KOPT-K1 (cell line): ENCODE measurements at regions not wholly inside any gene's neighbourhood (a gene's known extent, or its start where the extent isn't known, plus 50 kb on each side); places are given as distances from the start of the nearest gene placed in this dataset.

ENCODE experiments used
- H3K27ac ChIP-seq: fragments of 200-600 bp; sonication (generic); 2 replicates; pipeline ENCODE4 v1.5.1; 2016; ENCODE audit warnings: antibody characterized with exemption, mild to moderate bottlenecking, low read depth, low read length; ENCODE audit not compliant: poor library complexity, severe bottlenecking
- H3K36me3 ChIP-seq: fragments of 200-600 bp; sonication (generic); 2 replicates; pipeline ENCODE4 v1.5.1; 2017; ENCODE audit warnings: antibody characterized with exemption, mild to moderate bottlenecking, low read length, moderate library complexity; ENCODE audit not compliant: insufficient read depth
- H3K9me3 ChIP-seq: fragments of 200-600 bp; sonication (generic); 2 replicates; pipeline ENCODE4 v1.5.1; 2017; ENCODE audit warnings: antibody characterized with exemption, low read length, mild to moderate bottlenecking; ENCODE audit not compliant: insufficient read depth, poor library complexity, severe bottlenecking

DNA sequence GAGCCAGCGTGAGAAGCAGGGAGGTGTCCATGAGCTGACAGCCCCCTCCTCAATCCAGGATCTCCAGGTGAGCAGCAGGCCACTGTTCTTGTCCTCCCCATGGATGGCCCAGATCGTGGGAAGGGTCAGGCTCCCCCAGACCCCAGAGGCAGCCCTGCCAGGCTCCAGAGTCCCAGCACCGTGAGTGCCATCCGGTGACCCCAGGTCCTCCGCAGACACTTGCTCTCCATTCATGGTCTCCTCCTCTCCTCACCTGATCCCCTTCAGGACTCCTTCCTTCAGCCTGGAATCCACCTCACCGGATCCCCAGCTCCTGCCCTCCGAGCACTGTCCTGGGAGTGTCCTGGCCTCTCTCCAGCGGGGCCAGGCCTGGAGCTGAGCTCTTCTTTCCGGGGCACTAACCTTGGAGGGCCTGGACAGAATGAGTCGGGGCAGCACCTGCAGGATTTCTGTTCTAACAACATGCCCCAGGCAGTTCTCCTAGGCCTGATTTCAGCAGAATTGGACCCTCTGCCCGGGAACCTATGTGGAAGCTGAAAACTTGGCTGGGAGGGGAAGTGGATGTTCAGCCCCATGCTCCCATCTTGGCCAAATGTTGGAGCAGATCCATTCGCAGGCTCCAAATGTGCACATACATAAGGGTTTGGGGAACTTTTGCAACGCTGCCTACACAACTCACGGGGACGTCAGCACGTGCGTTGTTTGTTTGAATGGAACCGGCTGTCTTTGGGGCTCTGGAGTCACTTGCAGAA, 341.6 kb upstream of the SFSWAP start:
- no peaks in the 10 kb centered on the region for H3K9me3 ChIP-seq
- H3K27ac ChIP-seq, result no peak overlapping the region
- H3K36me3 ChIP-seq, result no peaks in the 10 kb centered on the region

- Histone ChIP-seq H3K36me3 (no peaks in the 10 kb centered on the region), H3K9me3 (no peaks in the 10 kb centered on the region), H3K27ac (no peak overlapping the region)
These were observed 340.6 kb upstream of the SFSWAP start for GRCh38 chr12:131370321-131370720.

DNA sequence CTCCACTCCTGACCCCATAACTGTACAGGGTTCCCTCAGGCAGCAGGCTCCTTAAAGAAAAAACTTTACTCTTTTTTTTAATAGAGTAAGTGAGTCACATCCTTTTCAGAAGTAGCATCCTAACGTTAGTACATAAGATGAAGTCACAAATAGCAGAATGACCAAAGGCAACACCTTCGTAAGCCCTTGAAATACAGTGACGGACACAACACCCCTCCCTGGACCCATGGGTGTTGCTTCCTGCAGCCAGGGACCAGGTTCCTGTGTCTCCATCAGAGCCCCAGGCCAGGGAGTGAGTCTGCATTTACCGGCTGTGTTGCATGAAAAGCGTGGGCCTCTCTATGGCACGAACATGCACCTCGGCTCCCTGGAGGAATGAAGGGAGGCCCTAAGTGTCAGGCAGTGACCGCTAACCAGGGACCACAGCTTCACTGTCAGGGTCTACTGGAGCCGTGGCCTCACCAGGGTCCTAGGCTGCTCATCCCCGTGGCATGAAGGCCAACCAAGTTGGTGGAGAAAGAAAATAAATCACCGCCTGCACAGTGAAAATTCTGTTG, 340.0 kb upstream of the SFSWAP start:
- H3K36me3 ChIP-seq, result no peaks in the 10 kb centered on the region
- no peaks in the 10 kb centered on the region for H3K9me3 ChIP-seq
- no peak overlapping the region for H3K27ac ChIP-seq

- Histone ChIP-seq H3K36me3 (no peaks in the 10 kb centered on the region), H3K27ac (no peak overlapping the region), H3K9me3 (no peaks in the 10 kb centered on the region)
These were observed 339.3 kb upstream of the SFSWAP start for GRCh38 chr12:131371401-131372170.

GRCh38 chr12:131372171-131372475, 338.8 kb upstream of the SFSWAP start:
- Histone ChIP-seq H3K36me3 (no peaks in the 10 kb centered on the region), H3K9me3 (no peaks in the 10 kb centered on the region), H3K27ac (no peak overlapping the region)

DNA sequence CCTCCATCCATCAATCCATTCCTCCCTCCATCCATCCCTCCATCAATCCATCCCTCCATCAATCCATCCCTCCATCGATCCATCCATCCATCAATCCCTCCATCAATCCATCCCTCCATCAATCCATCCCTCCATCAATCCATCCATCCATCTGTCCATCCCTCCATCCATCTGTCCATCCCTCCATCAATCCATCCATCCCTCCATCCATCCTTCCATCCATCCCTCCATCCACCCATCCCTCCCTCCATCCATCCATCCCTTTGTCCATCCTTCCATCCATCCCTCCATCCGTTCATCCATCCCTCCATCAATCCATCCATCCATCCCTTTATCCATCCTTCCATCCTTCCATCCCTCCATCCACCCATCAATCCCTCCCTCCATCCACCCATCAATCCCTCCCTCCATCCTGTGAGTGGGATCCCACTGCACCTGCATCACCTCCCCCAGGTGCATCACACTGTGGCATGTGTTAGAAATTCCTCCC, 338.1 kb upstream of the SFSWAP start:
- H3K36me3 ChIP-seq, result no peaks in the 10 kb centered on the region

GRCh38 chr12:131375261-131375971, 335.5 kb upstream of the SFSWAP start:
- Histone ChIP-seq H3K9me3 (no peaks in the 10 kb centered on the region), H3K27ac (no peak overlapping the region), H3K36me3 (no peaks in the 10 kb centered on the region)

More for the DNA sequence above, 338.1 kb upstream of the SFSWAP start:
- Histone ChIP-seq H3K9me3 (no peaks in the 10 kb centered on the region), H3K27ac (no peak overlapping the region)

- Histone ChIP-seq H3K27ac (no peak overlapping the region), H3K36me3 (no peaks in the 10 kb centered on the region), H3K9me3 (no peaks in the 10 kb centered on the region)
These were observed 334.9 kb upstream of the SFSWAP start for GRCh38 chr12:131375972-131376345.

GRCh38 chr12:131378176-131378842, 332.6 kb upstream of the SFSWAP start:
- Histone ChIP-seq H3K36me3 (no peaks in the 10 kb centered on the region), H3K9me3 (no peaks in the 10 kb centered on the region), H3K27ac (no peak overlapping the region)

DNA sequence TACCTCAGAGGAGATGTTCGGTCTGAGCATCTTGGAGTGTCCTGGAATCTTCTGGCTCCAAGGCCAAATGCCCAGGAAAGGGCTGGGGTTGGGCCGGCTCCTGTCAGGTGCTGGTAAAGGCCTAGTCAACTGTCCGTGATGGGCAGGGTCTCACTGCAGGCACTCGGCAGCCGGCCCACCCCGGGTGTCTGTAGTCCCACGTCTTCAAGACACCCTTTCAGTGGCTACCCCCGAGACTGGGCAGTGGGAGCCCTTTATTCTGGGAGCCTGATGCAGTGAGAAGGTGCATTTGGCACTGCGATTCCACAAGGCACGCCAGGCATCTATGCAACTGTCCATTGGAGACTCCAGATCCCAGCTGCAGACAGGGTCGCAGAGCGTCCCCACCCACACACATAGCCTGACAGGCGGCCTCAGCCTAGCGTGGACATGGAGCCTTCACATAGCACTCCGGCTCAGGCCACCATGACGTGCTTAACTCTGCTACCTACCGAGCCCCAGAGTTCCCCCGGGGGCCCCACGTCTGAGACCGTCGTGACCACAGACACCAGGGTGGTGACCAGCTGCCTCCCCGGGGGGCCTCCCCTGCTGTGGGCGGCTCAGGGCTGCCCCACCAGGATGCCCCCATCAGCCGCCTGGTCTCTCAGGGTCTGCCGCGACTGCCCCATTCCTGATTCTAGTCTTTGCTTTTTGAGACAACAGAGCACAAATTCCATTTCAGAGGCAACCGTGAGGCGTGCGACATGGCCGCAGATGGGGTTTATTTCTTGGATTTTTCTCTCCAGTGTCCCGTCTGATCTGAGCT, 331.8 kb upstream of the SFSWAP start:
- no peaks in the 10 kb centered on the region for H3K36me3 ChIP-seq
- H3K9me3 ChIP-seq, result no peaks in the 10 kb centered on the region
- no peak overlapping the region for H3K27ac ChIP-seq

- no peaks in the 10 kb centered on the region for H3K9me3 ChIP-seq
- H3K27ac ChIP-seq, result no peak overlapping the region
- no peaks in the 10 kb centered on the region for H3K36me3 ChIP-seq
These were observed 331.2 kb upstream of the SFSWAP start for GRCh38 chr12:131379738-131380137.

DNA sequence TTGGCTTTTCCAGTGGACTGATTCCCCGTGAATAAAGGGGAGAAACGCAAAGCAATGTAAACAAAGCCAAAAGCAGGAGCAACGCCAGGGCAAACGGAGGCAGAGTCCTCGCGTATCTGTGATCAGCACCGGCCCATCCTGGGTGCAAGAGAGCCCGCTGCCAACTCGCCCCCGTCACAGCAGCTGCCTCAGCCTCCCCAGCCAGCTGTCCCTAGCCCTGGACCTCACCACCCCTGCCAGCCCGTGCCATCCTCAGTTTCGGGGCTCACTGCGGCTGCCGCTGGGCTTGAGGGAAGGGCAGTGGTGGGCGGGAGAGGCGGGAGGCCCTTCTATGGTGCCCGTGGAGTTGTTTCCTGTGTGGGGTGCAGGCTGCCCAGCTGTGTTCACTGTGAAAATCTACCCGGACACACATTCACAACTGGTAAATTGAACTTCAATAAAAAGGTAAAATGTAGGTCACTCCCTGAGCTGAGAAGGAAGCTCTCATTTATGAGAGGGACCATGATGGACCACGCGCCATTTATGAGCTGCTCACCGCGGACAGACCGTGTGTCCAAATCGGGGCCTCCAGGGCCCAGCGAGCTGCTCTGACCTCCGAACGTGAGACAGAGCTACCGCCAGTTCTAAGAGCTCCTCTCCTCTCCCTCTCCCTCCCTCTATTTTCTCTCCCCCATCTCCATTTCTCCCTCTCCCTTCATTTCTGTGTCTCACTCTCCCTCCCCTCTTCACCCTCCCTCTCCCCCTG, 330.5 kb upstream of the SFSWAP start:
- H3K9me3 ChIP-seq, result no peaks in the 10 kb centered on the region
- no peaks in the 10 kb centered on the region for H3K36me3 ChIP-seq
- no peak overlapping the region for H3K27ac ChIP-seq

- no peak overlapping the region for H3K27ac ChIP-seq
- H3K36me3 ChIP-seq, result no peaks in the 10 kb centered on the region
- no peaks in the 10 kb centered on the region for H3K9me3 ChIP-seq
These were observed 329.8 kb upstream of the SFSWAP start for GRCh38 chr12:131380965-131381705.
